H1 (cell line): ENCODE measurements at regions not wholly inside any gene's neighbourhood (a gene's known extent, or its start where the extent isn't known, plus 50 kb on each side); places are given as distances from the start of the nearest gene placed in this dataset.

Source experiments
- CTCF ChIA-PET: fragments of 300-600 bp; sonication (Branson Sonifier 250); formaldehyde crosslinking; loops from one replicate; lab custom pipeline; 2021; ENCODE audit not compliant: partially characterized antibody; lab: Charles Lee
- POLR2A ChIA-PET: fragments of 300-600 bp; sonication (Branson Sonifier 250); formaldehyde crosslinking; loops from one replicate; lab custom pipeline; 2021; ENCODE audit warnings: inconsistent platforms; ENCODE audit not compliant: partially characterized antibody; lab: Charles Lee
- DNase-seq, 2 experiments: peaks; one replicate each; pipeline versions ENCODE4 v3.0.0 to v3.0.0-alpha.2; 2010 to 2022; ENCODE audit warnings: low spot score in 2 of 2, low read depth in 1 of 2, mixed read lengths in 1 of 2
- FAIRE-seq: peaks from 2 replicates; lab custom pipeline; 2011; peaks lifted over from hg19 to GRCh38; lab: Jason Lieb, UNC
- H2AFZ ChIP-seq: 2 replicates; pipeline ENCODE4 v1.8.1; 2012; ENCODE audit warnings: low read length, inconsistent platforms
- H2AK5ac ChIP-seq: 2 replicates; pipeline ENCODE4 v1.6.1; 2013; ENCODE audit warnings: low read depth, low read length
- H2BK120ac ChIP-seq: replicated peaks from 2 replicates; pipeline ENCODE3; 2013; ENCODE audit warnings: low read depth, low read length, inconsistent platforms
- H2BK12ac ChIP-seq: 2 replicates; pipeline ENCODE4 v1.6.1; 2013; ENCODE audit warnings: low read depth, low read length
- H2BK15ac ChIP-seq: 2 replicates; pipeline ENCODE4 v1.6.1; 2013; ENCODE audit warnings: low read length
- H2BK20ac ChIP-seq: 2 replicates; pipeline ENCODE4 v1.6.1; 2013; ENCODE audit warnings: low read length
- H2BK5ac ChIP-seq: 2 replicates; pipeline ENCODE4 v1.6.1; 2013; ENCODE audit warnings: low read depth, low read length
- H3K14ac ChIP-seq: 2 replicates; pipeline ENCODE4 v1.6.1; 2013; ENCODE audit warnings: inconsistent platforms; ENCODE audit not compliant: insufficient read length
- H3K18ac ChIP-seq: 2 replicates; pipeline ENCODE4 v1.6.1; 2013; ENCODE audit warnings: low read length; ENCODE audit errors: extremely low read depth
- H3K23ac ChIP-seq: 2 replicates; pipeline ENCODE4 v1.6.1; 2013; ENCODE audit warnings: inconsistent platforms; ENCODE audit not compliant: insufficient read length
- H3K23me2 ChIP-seq: 2 replicates; pipeline ENCODE4 v1.6.1; 2013; ENCODE audit warnings: low read depth, low read length
- H3K27ac ChIP-seq: 2 replicates; pipeline ENCODE4 v1.6.1; 2011; ENCODE audit warnings: low read depth, low read length, inconsistent platforms
- H3K27me3 ChIP-seq, 4 experiments: replicated peaks in 1 of 4; 1 replicate in 1 of 4; 2 replicates in 3 of 4; pipeline versions ENCODE4 v1.6.1 to v1.8.1; 2011 to 2013; ENCODE audit warnings: low read length in 3 of 4, mild to moderate bottlenecking in 3 of 4, inconsistent platforms in 2 of 4, mixed read lengths in 2 of 4, moderate library complexity in 1 of 4; ENCODE audit not compliant: control insufficient read depth in 3 of 4, insufficient read depth in 3 of 4; ENCODE audit errors: extremely low read depth in 1 of 4
- H3K36me3 ChIP-seq, 4 experiments: 2 replicates each; pipeline versions ENCODE4 v1.6.1 to v1.8.1; 2011 to 2013; ENCODE audit warnings: mild to moderate bottlenecking in 4 of 4, low read length in 3 of 4, moderate library complexity in 2 of 4, control low read depth in 1 of 4, inconsistent platforms in 1 of 4; ENCODE audit not compliant: insufficient read depth in 4 of 4, control insufficient read depth in 2 of 4
- H3K4ac ChIP-seq: replicated peaks from 2 replicates; pipeline ENCODE3; 2013; ENCODE audit warnings: low read length, low read depth, mixed read lengths, inconsistent platforms; ENCODE audit not compliant: insufficient read length
- H3K4me1 ChIP-seq, 4 experiments: replicated peaks in 1 of 4; 1 replicate in 1 of 4; 2 replicates in 3 of 4; pipeline versions ENCODE4 v1.6.1 to v1.8.1; 2011 to 2013; ENCODE audit warnings: low read length in 3 of 4, inconsistent platforms in 2 of 4, mixed read lengths in 1 of 4; ENCODE audit not compliant: insufficient read depth in 4 of 4, control insufficient read depth in 3 of 4
- H3K4me2 ChIP-seq, 2 experiments: 2 replicates each; pipeline versions ENCODE4 v1.6.1 to v1.8.1; 2011 to 2013; ENCODE audit warnings: low read depth in 2 of 2, low read length in 2 of 2, control low read depth in 1 of 2, inconsistent platforms in 1 of 2, mild to moderate bottlenecking in 1 of 2; ENCODE audit not compliant: insufficient read depth in 1 of 2
- H3K4me3 ChIP-seq, 4 experiments: fragments of 200-600, 300-600 bp in 1 of 4; sonication (generic), shearing (Covaris generic), sonication (Bioruptor Twin) in 1 of 4; 2 replicates each; pipeline versions ENCODE4 v1.5.1 to v1.8.1; 2011 to 2016; ENCODE audit warnings: low read length in 4 of 4, low read depth in 3 of 4, control low read depth in 2 of 4, inconsistent platforms in 2 of 4, mild to moderate bottlenecking in 2 of 4, mixed read lengths in 1 of 4, moderate library complexity in 1 of 4; ENCODE audit not compliant: insufficient read depth in 2 of 4; ENCODE audit errors: extremely low read depth in 1 of 4
- H3K56ac ChIP-seq: replicated peaks from 2 replicates; pipeline ENCODE3; 2013; ENCODE audit warnings: low read depth, mild to moderate bottlenecking, mixed read lengths, low read length, inconsistent platforms; ENCODE audit not compliant: insufficient read length
- H3K79me1 ChIP-seq: 2 replicates; pipeline ENCODE4 v1.6.1; 2013; ENCODE audit warnings: low read depth, low read length, control low read depth
- H3K79me2 ChIP-seq, 2 experiments: 2 replicates each; pipeline versions ENCODE4 v1.6.1 to v1.8.1; 2012 to 2013; ENCODE audit warnings: low read length in 2 of 2, mild to moderate bottlenecking in 2 of 2, inconsistent platforms in 1 of 2; ENCODE audit not compliant: insufficient read depth in 2 of 2, control insufficient read depth in 1 of 2
- H3K9ac ChIP-seq, 4 experiments: replicated peaks in 1 of 4; 1 replicate in 1 of 4; 2 replicates in 3 of 4; pipeline versions ENCODE4 v1.6.1 to v1.8.1; 2011 to 2013; ENCODE audit warnings: low read depth in 3 of 4, low read length in 3 of 4, control low read depth in 2 of 4, mild to moderate bottlenecking in 2 of 4, moderate library complexity in 2 of 4, inconsistent platforms in 1 of 4; ENCODE audit errors: extremely low read depth in 1 of 4
- H3K9me3 ChIP-seq, 2 experiments: 2 replicates each; pipeline versions ENCODE4 v1.6.1 to v1.8.1; 2012 to 2013; ENCODE audit warnings: mild to moderate bottlenecking in 2 of 2, moderate library complexity in 2 of 2, control low read depth in 1 of 2, inconsistent platforms in 1 of 2, low read depth in 1 of 2, low read length in 1 of 2, mixed read lengths in 1 of 2; ENCODE audit not compliant: insufficient read depth in 2 of 2
- H4K20me1 ChIP-seq, 2 experiments: replicated peaks in 1 of 2; 2 replicates each; pipeline versions ENCODE3 to v1.8.1; 2011 to 2013; ENCODE audit warnings: inconsistent platforms in 2 of 2, low read length in 2 of 2, mild to moderate bottlenecking in 1 of 2; ENCODE audit not compliant: insufficient read depth in 2 of 2, control insufficient read depth in 1 of 2
- H4K5ac ChIP-seq: 2 replicates; pipeline ENCODE4 v1.6.1; 2013; ENCODE audit warnings: low read length, low read depth, mixed read lengths, inconsistent platforms; ENCODE audit not compliant: insufficient read length
- H4K8ac ChIP-seq: 2 replicates; pipeline ENCODE4 v1.8.0; 2013; ENCODE audit warnings: mild to moderate bottlenecking, moderate library complexity, low read length, inconsistent platforms; ENCODE audit not compliant: insufficient read depth; ENCODE audit errors: extremely low read depth
- H4K91ac ChIP-seq: replicated peaks from 2 replicates; pipeline ENCODE3; 2013; ENCODE audit warnings: low read length, mixed read lengths, inconsistent platforms; ENCODE audit not compliant: insufficient read length
- BACH1 ChIP-seq: IDR thresholded peaks from 2 replicates; pipeline ENCODE4 v1.6.1; 2012; ENCODE audit warnings: low read length, improper control_type of control experiment
- E2F6 ChIP-seq: IDR thresholded peaks from 2 replicates; pipeline ENCODE4 v1.6.1; 2012; ENCODE audit warnings: inconsistent platforms
- GTF2F1 ChIP-seq: IDR thresholded peaks from 2 replicates; pipeline ENCODE4 v1.6.1; 2012; ENCODE audit warnings: low read depth, low read length, improper control_type of control experiment, borderline replicate concordance
- HDAC6 ChIP-seq: IDR thresholded peaks from one replicate; pipeline ENCODE4 v1.7.1; 2012; ENCODE audit warnings: low read depth, mild to moderate bottlenecking, inconsistent platforms, low read length, moderate library complexity
- MAX ChIP-seq: IDR thresholded peaks from 2 replicates; pipeline ENCODE4 v1.6.1; 2012; ENCODE audit warnings: inconsistent platforms
- POLR2AphosphoS5 ChIP-seq: IDR thresholded peaks from 2 replicates; pipeline ENCODE4 v1.6.1; 2011; ENCODE audit warnings: low read depth, low read length
- POU5F1 ChIP-seq: IDR thresholded peaks from 2 replicates; pipeline ENCODE4 v1.6.1; 2011; ENCODE audit warnings: low read depth, mild to moderate bottlenecking, low read length, moderate library complexity
- SUZ12 ChIP-seq: fragments of 200-600 bp; sonication (generic); IDR thresholded peaks from 2 replicates; pipeline ENCODE4 v1.6.1; 2012; ENCODE audit warnings: mild to moderate bottlenecking, inconsistent platforms, low read length, moderate library complexity, mixed read lengths
- TAF1 ChIP-seq: IDR thresholded peaks from 2 replicates; pipeline ENCODE4 v1.6.1; 2011; ENCODE audit warnings: mild to moderate bottlenecking, low read depth, low read length
- USF2 ChIP-seq: IDR thresholded peaks from 2 replicates; pipeline ENCODE4 v1.6.1; 2011; ENCODE audit warnings: low read length, improper control_type of control experiment
- WGBS, 2 experiments: shearing (Covaris generic) in 1 of 2; methylation state at CpG; one replicate each; pipeline versions ENCODE4 v1.1.6 to v1.1.7; 2013 to 2015; ENCODE audit warnings: low lambda C conversion rate in 2 of 2, mixed read lengths in 2 of 2, inconsistent platforms in 1 of 2, low coverage in 1 of 2, missing lambda C conversion rate in 1 of 2; ENCODE audit not compliant: insufficient replicate concordance in 2 of 2, insufficient coverage in 1 of 2, insufficient read length in 1 of 2; ENCODE audit errors: extremely low coverage in 1 of 2, missing lambda C conversion rate in 1 of 2; 5-methylcytosine and 5-hydroxymethylcytosine counted together

- Histone ChIP-seq H4K5ac (no peak overlapping the region), H3K9ac (no peak overlapping the region), H3K9me3 (no peaks in the 10 kb centered on the region), H2BK120ac (no peak overlapping the region), H3K36me3 (no peaks in the 10 kb centered on the region), H3K14ac (no peak overlapping the region), H3K23me2 (no peaks in the 10 kb centered on the region), H3K23ac (no peak overlapping the region), H3K56ac (no peak overlapping the region), H3K4me3 (no peak overlapping the region), H3K18ac (no peak overlapping the region), H3K27me3 (no peaks in the 10 kb centered on the region), H4K91ac (no peak overlapping the region), H3K79me2 (no peaks in the 10 kb centered on the region), H3K4me2 (no peak overlapping the region)
- no peak for DNase-seq
- POLR2A ChIA-PET, result no interaction called here
- 89% methylated on average over 2 of the region's 2 CpGs; no CpG with 5 or more reads in 1 of the 2 experiments for WGBS, 2 experiments
- TF ChIP-seq POLR2AphosphoS5, result no peak
- no peak for TF ChIP-seq GTF2F1
- no peak for TF ChIP-seq POU5F1
- no peak for TF ChIP-seq E2F6
- TF ChIP-seq TAF1, result no peak
- TF ChIP-seq HDAC6, result no peak
- no peak for TF ChIP-seq USF2
- no peak for TF ChIP-seq MAX
- TF ChIP-seq BACH1, result no peak
- no peak for TF ChIP-seq SUZ12
- TF ChIP-seq, all 59 proteins: peak for 0
- Histone ChIP-seq H2BK5ac (no peak overlapping the region), H3K4me1 (peaks cover 0 to 7% (median 2%) of the 10 kb centered on the region in 4 experiments; a peak in 2 of 7 replicates), H2AFZ (no peak overlapping the region), H2AK5ac (no peak overlapping the region; the same call in 1 of the 2 replicates), H3K79me1 (no peaks in the 10 kb centered on the region), H3K4ac (no peak overlapping the region), H4K20me1 (no peaks in the 10 kb centered on the region), H2BK15ac (no peak overlapping the region), H2BK20ac (no peak overlapping the region), H3K27ac (no peak overlapping the region), H2BK12ac (0 out of 2 replicates have a peak overlapping the region, but pooled peaks have one; percentile 23), H4K8ac (no peak overlapping the region)
- FAIRE-seq, result no peak
- CTCF ChIA-PET, result interaction anchor here (0.7 to 1.3 kb wide), 2 partner anchors 30 to 214 kb away, joined by 3 read pairs; no protein-coding TSS in a partner anchor
These were observed 642.9 kb downstream of the STPG2 start for GRCh38 chr4:97500423-97500822.
